ENCODE measurements at regions not wholly inside any gene's neighbourhood (a gene's known extent, or its start where the extent isn't known, plus 50 kb on each side); places are given as distances from the start of the nearest gene placed in this dataset.

GRCh38 chr6:138716013-138716412, 57.6 kb upstream of the CCDC28A start (continued):
- TF ChIP-seq ATF2 (IDR thresholded peaks at IDR 0.05; ENCODE audit: low read length) (no peak), SUZ12 (IDR thresholded peaks at IDR 0.05; ENCODE audit: low read length) (no peak), TEAD4 (IDR thresholded peaks at IDR 0.05; ENCODE audit: low read depth, low read length) (no peak), SIN3A (conservative IDR thresholded peaks at IDR 0.05 in 1 of 2, IDR thresholded peaks at IDR 0.05 in 1 of 2; ENCODE audit: low read depth in 1 of 2, low read length in 2 of 2) (no peak), KDM5A (IDR thresholded peaks at IDR 0.05; ENCODE audit: low read length) (no peak), CHD7 (IDR thresholded peaks at IDR 0.05; ENCODE audit: insufficient replicate concordance, low read length) (no peak), RFX5 (IDR thresholded peaks at IDR 0.05; ENCODE audit: borderline replicate concordance, low read depth, low read length) (no peak), MAFK (IDR thresholded peaks at IDR 0.05; ENCODE audit: low read depth, low read length) (no peak), CBX8 (IDR thresholded peaks at IDR 0.05; ENCODE audit: borderline replicate concordance, low read depth, low read length) (no peak), JUND (IDR thresholded peaks at IDR 0.05; ENCODE audit: low read length) (no peak)
